ENCODE measurements at regions not wholly inside any gene's neighbourhood (a gene's known extent, or its start where the extent isn't known, plus 50 kb on each side); places are given as distances from the start of the nearest gene placed in this dataset.
"Not testable (repeated sequence)": the region's sequence is repeated elsewhere in the genome, so short reads cannot be mapped to it uniquely, and the experiment has no call there.

- TF ChIP-seq CTCF (IDR thresholded peaks at IDR 0.05) = peak; percentile 85
- H3K4me3 Mint-ChIP-seq = peak overlapping the region; percentile 98
- peak overlapping the region; percentile 91 for H3K27ac Mint-ChIP-seq
- H3K9me3 Mint-ChIP-seq = peaks cover 5% of the 10 kb centered on the region; the same call in 1 of the 2 replicates
- peaks cover 27% of the 10 kb centered on the region for H3K4me1 Mint-ChIP-seq (ENCODE audit: low read depth)
- peaks cover 18% of the 10 kb centered on the region for H3K36me3 Mint-ChIP-seq (ENCODE audit: low read depth)
- peak; percentile 71 for DNase-seq
- no peaks in the 10 kb centered on the region for H3K27me3 Mint-ChIP-seq (ENCODE audit: insufficient read depth)
These were observed 880.5 kb upstream of the DEFB115 start for GRCh38 chr20:30376767-30377658.

- not testable (repeated sequence) for DNase-seq; H3K9me3 Mint-ChIP-seq; H3K27me3 Mint-ChIP-seq (ENCODE audit: insufficient read depth); H3K27ac Mint-ChIP-seq
- Mint-ChIP-seq H3K36me3 (ENCODE audit: low read depth) (peaks cover 21% of the 10 kb centered on the region), H3K4me3 (peak overlapping the region; percentile 98), H3K4me1 (ENCODE audit: low read depth) (peaks cover 33% of the 10 kb centered on the region)
These were observed 879.1 kb upstream of the DEFB115 start for GRCh38 chr20:30378317-30378716.

GRCh38 chr20:30378721-30379120, 878.7 kb upstream of the DEFB115 start:
- not testable (repeated sequence) for H3K9me3 Mint-ChIP-seq; H3K27me3 Mint-ChIP-seq (ENCODE audit: insufficient read depth); DNase-seq; H3K4me3 Mint-ChIP-seq; H3K27ac Mint-ChIP-seq
- peaks cover 21% of the 10 kb centered on the region for H3K36me3 Mint-ChIP-seq (ENCODE audit: low read depth)
- peaks cover 33% of the 10 kb centered on the region for H3K4me1 Mint-ChIP-seq (ENCODE audit: low read depth)

GRCh38 chr20:30384841-30385240, 872.6 kb upstream of the DEFB115 start:
- Mint-ChIP-seq H3K36me3 (ENCODE audit: low read depth) (peaks cover 17% of the 10 kb centered on the region; the same call in 1 of the 2 replicates), H3K4me1 (ENCODE audit: low read depth) (peaks cover 15% of the 10 kb centered on the region)
- not testable (repeated sequence) for H3K27ac Mint-ChIP-seq; DNase-seq; H3K9me3 Mint-ChIP-seq; H3K4me3 Mint-ChIP-seq; H3K27me3 Mint-ChIP-seq (ENCODE audit: insufficient read depth)

GRCh38 chr20:30386099-30386498, 871.4 kb upstream of the DEFB115 start:
- not testable (repeated sequence) for H3K27ac Mint-ChIP-seq; H3K9me3 Mint-ChIP-seq; DNase-seq; H3K4me3 Mint-ChIP-seq; H3K27me3 Mint-ChIP-seq (ENCODE audit: insufficient read depth)
- H3K4me1 Mint-ChIP-seq (ENCODE audit: low read depth) = peaks cover 11% of the 10 kb centered on the region
- peaks cover 17% of the 10 kb centered on the region; the same call in 1 of the 2 replicates for H3K36me3 Mint-ChIP-seq (ENCODE audit: low read depth)

- DNase-seq; H3K9me3 Mint-ChIP-seq; H3K4me3 Mint-ChIP-seq; H3K4me1 Mint-ChIP-seq (ENCODE audit: low read depth); H3K27me3 Mint-ChIP-seq (ENCODE audit: insufficient read depth); H3K27ac Mint-ChIP-seq: not testable (repeated sequence)
- H3K36me3 Mint-ChIP-seq (ENCODE audit: low read depth) = peaks cover 13% of the 10 kb centered on the region; the same call in 1 of the 2 replicates
These were observed 869.6 kb upstream of the DEFB115 start for GRCh38 chr20:30387823-30388222.

- not testable (repeated sequence) for H3K4me1 Mint-ChIP-seq (ENCODE audit: low read depth); H3K4me3 Mint-ChIP-seq; H3K27ac Mint-ChIP-seq; H3K9me3 Mint-ChIP-seq; H3K27me3 Mint-ChIP-seq (ENCODE audit: insufficient read depth); DNase-seq
- peaks cover 11% of the 10 kb centered on the region for H3K36me3 Mint-ChIP-seq (ENCODE audit: low read depth)
These were observed 863.9 kb upstream of the DEFB115 start for GRCh38 chr20:30393523-30393922.

- H3K4me1 Mint-ChIP-seq (ENCODE audit: low read depth); H3K27ac Mint-ChIP-seq; H3K27me3 Mint-ChIP-seq (ENCODE audit: insufficient read depth); DNase-seq; H3K4me3 Mint-ChIP-seq; H3K9me3 Mint-ChIP-seq: not testable (repeated sequence)
- H3K36me3 Mint-ChIP-seq (ENCODE audit: low read depth) = peaks cover 27% of the 10 kb centered on the region
These were observed 860.4 kb upstream of the DEFB115 start for GRCh38 chr20:30397111-30397510.

GRCh38 chr20:30405061-30405460, 852.4 kb upstream of the DEFB115 start:
- not testable (repeated sequence) for H3K27me3 Mint-ChIP-seq (ENCODE audit: insufficient read depth); H3K27ac Mint-ChIP-seq; H3K4me1 Mint-ChIP-seq (ENCODE audit: low read depth); H3K4me3 Mint-ChIP-seq; DNase-seq
- Mint-ChIP-seq H3K36me3 (ENCODE audit: low read depth) (peaks cover 39% of the 10 kb centered on the region), H3K9me3 (peaks cover 45% of the 10 kb centered on the region)

- not testable (repeated sequence) for H3K27me3 Mint-ChIP-seq (ENCODE audit: insufficient read depth); H3K27ac Mint-ChIP-seq; H3K4me1 Mint-ChIP-seq (ENCODE audit: low read depth); DNase-seq; H3K4me3 Mint-ChIP-seq
- Mint-ChIP-seq H3K9me3 (peaks cover 50% of the 10 kb centered on the region), H3K36me3 (ENCODE audit: low read depth) (peaks cover 38% of the 10 kb centered on the region)
These were observed 851.9 kb upstream of the DEFB115 start for GRCh38 chr20:30405585-30405984.

- H3K27me3 Mint-ChIP-seq (ENCODE audit: insufficient read depth); DNase-seq; H3K4me3 Mint-ChIP-seq; H3K4me1 Mint-ChIP-seq (ENCODE audit: low read depth); H3K27ac Mint-ChIP-seq: not testable (repeated sequence)
- Mint-ChIP-seq H3K9me3 (peaks cover 58% of the 10 kb centered on the region), H3K36me3 (ENCODE audit: low read depth) (peaks cover 30% of the 10 kb centered on the region)
These were observed 851.1 kb upstream of the DEFB115 start for GRCh38 chr20:30406370-30406769.

Data from HFFc6 (cell line).